ENCODE measurements at regions not wholly inside any gene's neighbourhood (a gene's known extent, or its start where the extent isn't known, plus 50 kb on each side); places are given as distances from the start of the nearest gene placed in this dataset.

GRCh38 chr10:45211576-45211975, 103.8 kb downstream of the OR13A1 start:
- no peak for TF ChIP-seq CTCF (IDR thresholded peaks at IDR 0.05)
- Histone ChIP-seq H3K4me3 (no peak overlapping the region), H3K27ac (no peak overlapping the region)
- DNase-seq (ENCODE audit: low spot score), result no peak

- no peak for DNase-seq (ENCODE audit: low spot score)
- no peak for TF ChIP-seq CTCF (IDR thresholded peaks at IDR 0.05)
- Histone ChIP-seq H3K27ac (no peak overlapping the region), H3K4me3 (no peak overlapping the region)
These were observed 96.0 kb downstream of the OR13A1 start for GRCh38 chr10:45219416-45219815.

- TF ChIP-seq CTCF (IDR thresholded peaks at IDR 0.05), result no peak
- DNase-seq (ENCODE audit: low spot score), result no peak
- no peak overlapping the region for H3K4me3 ChIP-seq
These were observed 94.5 kb downstream of the OR13A1 start for GRCh38 chr10:45220931-45221330.

GRCh38 chr10:45224219-45224841, 91.1 kb downstream of the OR13A1 start:
- no peak for DNase-seq (ENCODE audit: low spot score)
- H3K4me3 ChIP-seq, result no peak overlapping the region
- H3K27ac ChIP-seq, result no peak overlapping the region
- TF ChIP-seq CTCF (IDR thresholded peaks at IDR 0.05), result no peak

More at GRCh38 chr10:45220931-45221330, 94.5 kb downstream of the OR13A1 start:
- no peak overlapping the region for H3K27ac ChIP-seq

GRCh38 chr10:45227042-45227441, 88.4 kb downstream of the OR13A1 start:
- DNase-seq (ENCODE audit: low spot score), result no peak
- no peak overlapping the region for H3K4me3 ChIP-seq
- TF ChIP-seq CTCF (IDR thresholded peaks at IDR 0.05), result no peak
- no peak overlapping the region for H3K27ac ChIP-seq

GRCh38 chr10:45227456-45227855, 88.0 kb downstream of the OR13A1 start:
- H3K27ac ChIP-seq, result no peak overlapping the region
- no peak for TF ChIP-seq CTCF (IDR thresholded peaks at IDR 0.05)
- H3K4me3 ChIP-seq, result no peak overlapping the region
- no peak for DNase-seq (ENCODE audit: low spot score)

- no peak for TF ChIP-seq CTCF (IDR thresholded peaks at IDR 0.05)
- no peak overlapping the region for H3K27ac ChIP-seq
- DNase-seq (ENCODE audit: low spot score), result no peak
- no peak overlapping the region for H3K4me3 ChIP-seq
These were observed 85.6 kb downstream of the OR13A1 start for GRCh38 chr10:45229823-45230222.
